GM19240 (cell line): ENCODE measurements at regions not wholly inside any gene's neighbourhood (a gene's known extent, or its start where the extent isn't known, plus 50 kb on each side); places are given as distances from the start of the nearest gene placed in this dataset.

Experiments
- DNase-seq: peaks from one replicate; pipeline ENCODE4 v3.0.0; 2011; ENCODE audit warnings: low spot score; ENCODE audit not compliant: insufficient read length

DNA sequence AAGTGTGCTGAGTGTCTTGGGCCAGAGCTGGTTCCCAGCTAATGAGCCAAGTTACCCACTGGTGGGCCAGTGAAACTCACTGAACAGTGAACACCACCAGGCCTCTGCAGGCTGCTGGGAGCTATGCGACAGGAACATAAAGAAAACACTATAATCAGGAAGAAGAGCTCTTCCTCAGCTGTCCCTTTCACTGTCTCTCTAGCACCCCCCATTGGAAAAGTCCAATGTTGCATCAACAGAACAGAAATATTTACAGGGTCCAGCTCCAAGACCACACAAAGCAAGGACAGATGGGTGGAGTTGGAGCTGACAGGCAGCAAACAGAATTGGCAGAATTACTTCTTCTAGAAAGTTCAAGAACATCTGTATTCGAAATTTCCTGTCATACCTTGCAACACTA lies 903.6 kb upstream of the TMEM132C start:
- no peak for DNase-seq

DNA sequence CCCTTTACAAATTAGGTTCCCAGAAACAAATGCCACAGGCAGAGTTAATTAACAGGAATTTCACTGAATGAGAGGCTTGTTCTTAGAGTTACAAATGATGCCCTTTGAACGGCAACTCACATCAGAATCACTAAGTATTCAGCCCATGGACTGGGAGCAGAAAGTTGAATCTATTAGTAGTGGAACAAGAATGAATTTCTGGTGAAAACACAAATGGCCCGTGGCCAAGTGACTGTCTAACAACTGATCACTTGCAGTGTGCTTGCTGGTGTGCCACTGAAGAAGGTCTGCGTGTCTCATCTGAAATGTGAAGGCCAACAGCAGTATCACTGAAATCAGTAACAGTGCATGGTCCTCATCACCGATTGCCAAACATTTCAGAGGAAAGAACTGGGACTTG lies 893.4 kb upstream of the TMEM132C start:
- DNase-seq: no peak

DNA sequence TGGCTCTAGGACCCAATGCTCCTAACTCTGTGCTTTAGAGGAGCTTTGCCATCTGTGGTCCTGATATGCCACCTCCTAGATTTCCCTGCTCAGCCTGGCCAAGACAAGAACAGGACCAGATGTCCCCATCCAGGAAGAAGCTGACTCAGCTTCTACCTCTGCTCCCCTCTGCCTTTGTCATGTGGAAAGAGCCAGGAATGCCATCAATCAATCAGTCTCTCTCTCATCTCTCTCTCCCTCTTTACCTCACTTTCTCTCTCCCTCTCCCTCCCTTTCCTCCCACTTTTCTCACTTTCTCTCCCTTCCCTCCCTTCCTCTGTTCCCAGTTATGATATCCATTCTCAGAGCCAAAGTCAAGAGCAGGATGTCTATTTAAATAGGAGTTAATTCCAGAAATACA lies 892.5 kb upstream of the TMEM132C start:
- no peak for DNase-seq

DNA sequence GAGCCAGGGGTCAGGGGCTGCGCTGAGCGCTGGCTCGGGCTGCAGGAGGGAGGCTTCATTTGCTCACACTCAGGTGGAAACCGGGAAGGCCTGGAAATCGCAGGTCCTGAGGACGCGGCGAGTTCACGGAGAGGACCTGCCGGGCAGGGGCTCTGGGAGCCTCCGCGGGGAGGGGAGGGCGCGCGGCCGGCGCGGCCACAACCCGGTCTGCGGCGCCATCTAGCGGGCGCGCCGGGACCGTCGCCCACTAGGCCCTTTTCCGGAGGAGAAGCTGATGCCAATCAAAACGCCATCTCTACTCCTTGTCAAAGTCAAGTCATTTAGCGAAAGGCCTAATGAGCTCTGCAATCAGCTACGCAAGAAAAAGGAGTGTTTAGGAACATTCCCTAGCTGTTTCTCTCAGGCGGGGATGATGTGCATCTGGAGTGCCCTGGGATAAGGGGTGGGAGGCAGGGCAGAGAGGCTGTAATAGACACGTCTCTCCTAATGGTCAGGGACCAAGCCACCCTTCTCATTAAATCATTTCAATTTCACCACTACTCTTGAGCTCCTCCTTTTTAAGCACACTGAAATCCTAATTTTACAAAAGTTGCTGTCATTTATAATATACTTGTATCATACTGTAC lies 885.8 kb upstream of the TMEM132C start:
- peak; percentile 8 for DNase-seq

DNA sequence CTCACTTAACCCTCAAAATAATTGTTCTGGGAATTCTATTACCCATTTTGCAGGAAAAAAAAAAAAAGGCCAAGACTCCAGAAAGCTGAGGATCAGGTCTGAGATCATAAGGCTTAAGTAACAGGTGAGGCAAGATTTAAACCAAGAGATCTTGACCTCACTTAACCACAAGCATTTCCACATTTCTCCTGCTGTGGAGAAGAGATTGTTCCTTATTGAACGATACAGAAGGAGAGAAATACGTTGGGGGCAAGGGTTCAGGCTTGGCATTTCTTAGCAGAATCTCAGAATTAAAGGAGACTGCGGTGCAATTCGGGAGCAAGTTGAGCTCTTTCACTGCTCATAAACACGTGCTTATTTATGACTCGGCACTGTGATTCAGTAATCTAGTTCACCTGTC lies 885.3 kb upstream of the TMEM132C start:
- no peak for DNase-seq

DNA sequence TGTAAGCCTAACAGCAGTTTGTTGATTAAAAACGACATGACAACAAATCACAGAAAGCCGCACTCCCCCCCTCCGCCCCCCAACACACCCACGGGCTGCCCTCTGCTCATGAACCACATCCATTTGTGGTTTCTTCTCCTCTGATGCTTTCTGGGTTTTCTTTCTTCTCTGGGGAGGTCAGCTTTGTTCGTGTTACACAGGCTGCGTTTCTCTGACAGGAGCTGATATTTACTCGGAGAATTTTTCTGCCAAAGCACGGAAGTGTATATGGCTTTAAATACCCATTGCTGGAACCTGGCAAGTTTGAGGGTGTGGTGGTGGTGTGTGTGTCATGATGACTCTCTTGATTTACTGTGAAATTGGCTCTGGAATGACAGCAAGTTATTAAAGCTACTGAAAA lies 883.7 kb upstream of the TMEM132C start:
- DNase-seq: no peak

DNA sequence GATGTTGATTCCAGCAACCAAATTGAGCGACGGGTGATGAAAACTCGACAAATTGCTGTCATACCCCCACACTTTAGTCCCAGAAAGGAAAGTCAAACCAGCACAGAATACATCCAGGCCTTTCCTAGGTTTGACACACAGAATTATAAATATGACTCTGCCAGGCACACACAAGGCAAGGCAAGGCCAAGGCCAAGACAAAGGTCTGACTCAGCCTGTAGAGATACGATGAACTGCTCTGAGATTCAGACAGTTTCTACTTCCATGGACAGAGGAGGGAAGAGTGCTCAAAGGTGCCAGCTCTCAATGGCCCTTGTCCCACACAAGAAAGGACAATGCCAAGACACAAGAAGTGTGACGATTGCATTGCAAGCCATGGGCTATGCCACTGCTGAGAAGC lies 880.2 kb upstream of the TMEM132C start:
- no peak for DNase-seq

DNA sequence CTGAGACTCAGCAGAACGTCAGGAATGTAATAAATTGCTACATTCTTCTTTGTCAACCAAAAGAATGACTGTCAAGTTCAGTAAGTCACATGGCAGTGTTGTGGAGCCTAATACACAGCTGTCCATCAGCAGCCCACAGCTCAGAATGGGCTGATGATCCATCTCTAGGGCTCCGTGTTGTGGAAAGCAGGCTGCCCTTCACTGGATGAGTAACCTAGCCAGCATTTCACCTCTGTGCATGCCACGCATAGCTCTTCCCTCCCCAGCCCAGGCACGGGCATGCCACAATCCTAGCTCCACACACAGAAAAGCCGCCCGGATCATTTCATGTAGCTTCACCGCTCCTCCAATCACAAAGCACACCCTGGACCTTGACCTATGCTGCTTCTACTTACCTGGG lies 878.0 kb upstream of the TMEM132C start:
- no peak for DNase-seq

DNA sequence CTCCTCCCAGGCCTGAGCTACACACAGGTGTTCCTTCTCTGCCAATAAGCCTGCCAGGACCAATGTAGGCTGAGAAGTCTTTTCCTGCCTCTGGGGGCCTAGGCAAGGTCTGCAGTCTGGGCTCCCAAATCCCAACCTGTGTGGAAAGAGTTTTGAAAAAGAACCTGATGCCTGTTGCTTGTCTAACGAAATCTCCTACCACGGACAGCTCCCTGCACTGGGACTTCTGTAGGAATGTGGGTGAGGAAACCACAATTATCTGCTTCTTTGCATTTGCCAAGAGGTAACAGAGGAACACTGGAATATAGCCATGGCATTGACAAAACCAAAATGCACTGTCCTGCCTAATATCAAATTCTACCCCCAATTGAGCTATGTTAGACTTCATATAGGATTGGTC lies 877.0 kb upstream of the TMEM132C start:
- DNase-seq: no peak

DNA sequence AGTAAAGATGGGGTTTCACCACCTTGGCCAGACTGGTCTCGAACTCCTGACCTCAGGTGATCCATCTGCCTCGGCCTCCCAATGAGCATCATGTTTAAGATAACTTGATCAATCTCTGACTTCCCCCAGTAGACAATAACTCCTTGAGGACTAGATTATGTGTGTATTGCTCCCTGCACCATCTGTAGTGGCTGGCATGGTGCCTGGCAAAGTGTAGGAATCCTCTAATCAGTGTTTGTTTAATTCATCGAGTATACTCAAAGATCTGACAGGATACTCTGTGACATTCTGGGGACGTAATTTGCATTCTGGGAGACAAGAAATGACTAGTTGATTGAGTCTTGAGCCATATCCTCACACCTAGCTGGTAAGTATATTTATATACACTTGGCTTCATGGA lies 873.5 kb upstream of the TMEM132C start:
- no peak for DNase-seq

DNA sequence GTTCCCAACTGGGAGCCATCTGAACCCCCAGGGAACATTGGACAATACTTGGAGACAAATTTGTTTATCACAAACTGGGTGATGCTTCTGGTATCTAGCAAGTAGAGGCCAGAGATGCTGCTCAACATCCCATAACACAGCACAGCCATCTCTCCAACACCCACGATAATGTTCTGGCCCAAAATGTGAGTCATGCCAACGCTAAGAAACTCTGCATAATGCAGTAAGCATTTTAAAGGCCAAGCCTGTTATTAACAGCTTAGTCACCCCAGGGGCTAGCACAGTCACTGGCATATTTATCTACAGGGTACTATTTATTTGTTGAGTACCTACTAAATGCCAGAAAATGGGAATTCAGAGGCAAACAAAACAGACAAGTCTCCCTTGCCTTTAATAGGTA lies 873.1 kb upstream of the TMEM132C start:
- no peak for DNase-seq

DNA sequence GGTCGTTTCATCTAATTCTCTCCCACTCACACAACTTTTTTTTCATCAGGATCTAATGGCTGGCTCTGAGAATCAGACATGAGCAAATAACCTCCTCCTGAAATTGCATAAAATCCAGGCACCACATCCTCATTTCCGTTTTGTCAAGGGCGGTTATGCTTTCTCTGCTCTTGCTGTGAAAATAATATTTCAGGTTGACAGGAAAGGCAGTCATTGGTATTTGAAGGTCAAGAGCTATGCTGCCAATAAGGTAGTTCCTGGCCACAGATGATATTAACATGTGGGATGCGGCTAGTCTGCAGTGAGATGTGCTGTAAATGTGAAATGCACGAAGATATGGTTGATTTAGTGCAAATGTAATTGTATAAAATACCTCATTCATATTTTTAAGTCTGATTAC lies 870.2 kb upstream of the TMEM132C start:
- DNase-seq: no peak

DNA sequence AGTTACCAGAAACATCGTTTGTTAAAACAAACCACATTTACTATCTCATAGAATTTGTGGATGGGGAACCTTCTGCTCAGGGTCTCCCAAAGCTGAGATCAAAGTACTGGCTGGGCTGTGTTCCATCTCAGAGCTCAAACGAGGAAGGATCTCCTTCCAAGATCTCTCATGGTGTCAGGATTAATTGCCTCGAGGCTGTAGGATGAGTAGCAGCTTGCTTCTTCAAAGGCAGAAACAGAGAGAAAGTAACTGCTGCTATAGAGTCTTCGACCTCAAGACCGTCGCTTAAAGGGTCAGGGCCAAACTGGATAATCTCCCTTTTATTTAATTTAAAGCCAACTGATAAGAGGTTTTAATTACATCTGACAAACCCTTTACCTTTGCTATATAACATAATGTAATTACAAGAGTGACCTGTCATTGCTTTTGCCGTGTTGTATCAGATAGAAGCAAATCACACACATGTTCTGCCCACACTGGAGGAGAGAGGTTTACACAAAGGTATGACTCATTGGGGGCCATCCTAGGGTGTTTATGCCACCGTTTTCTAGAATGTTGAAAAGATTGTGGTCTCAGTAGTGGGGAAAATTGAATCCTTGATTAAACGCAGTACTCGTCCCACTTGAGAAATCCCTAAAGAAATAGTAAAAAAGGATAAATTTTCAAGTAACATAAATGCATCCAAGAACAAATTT lies 868.8 kb upstream of the TMEM132C start:
- no peak for DNase-seq

DNA sequence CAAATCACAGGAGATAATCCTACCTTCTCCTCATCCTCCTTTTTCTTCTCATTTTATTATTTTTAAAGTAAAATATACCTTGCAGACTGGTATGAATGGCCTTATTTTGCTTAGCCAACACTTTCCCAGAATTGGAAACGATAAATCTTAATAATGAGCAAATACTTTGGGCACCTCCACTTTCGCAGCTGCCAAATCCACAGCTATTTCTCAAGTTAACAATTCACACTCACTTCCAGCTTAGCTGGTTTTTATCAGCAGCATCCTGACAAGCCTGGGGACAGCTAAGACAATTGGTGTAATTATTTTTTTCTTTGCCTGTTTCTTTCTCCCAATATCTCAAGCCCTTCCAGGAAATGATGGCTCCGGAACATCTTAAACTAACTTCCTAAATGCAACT lies 867.5 kb upstream of the TMEM132C start:
- no peak for DNase-seq

DNA sequence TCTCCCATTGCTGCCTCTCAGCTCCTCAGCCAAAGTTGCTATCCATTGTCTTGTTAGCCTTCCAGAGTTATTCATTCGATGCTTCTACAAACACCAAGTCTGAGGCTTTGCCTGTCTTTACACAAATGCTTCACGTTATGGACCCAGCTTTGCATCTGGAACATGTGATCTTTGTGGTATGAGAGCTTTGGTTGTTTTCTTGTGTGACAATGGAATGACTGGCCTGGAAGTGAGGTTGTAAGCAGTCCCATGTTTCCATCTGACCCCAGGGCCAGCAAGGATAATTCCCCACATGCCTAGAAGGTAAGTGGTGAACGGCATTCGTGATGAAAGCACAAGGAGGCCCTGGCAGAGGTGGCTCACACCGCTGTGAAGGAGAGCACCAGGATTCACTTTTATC lies 866.7 kb upstream of the TMEM132C start:
- DNase-seq: no peak

DNA sequence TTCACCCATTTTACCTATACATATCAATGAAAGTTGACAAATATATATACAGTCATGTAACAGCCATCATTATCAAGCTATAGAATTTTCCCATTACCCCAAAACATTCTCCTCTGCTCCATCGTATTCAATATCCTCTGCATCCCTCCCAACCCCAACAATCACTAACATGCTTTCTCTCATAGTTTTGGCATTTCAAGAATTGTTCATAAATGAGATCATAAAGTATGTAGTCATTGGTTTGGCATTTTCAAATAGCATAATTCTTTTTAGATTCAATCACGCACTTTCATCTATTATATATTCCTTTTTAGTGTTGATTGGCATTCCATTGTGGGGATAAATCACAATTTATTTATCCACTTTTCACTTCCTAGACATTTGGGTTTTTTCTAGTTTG lies 866.0 kb upstream of the TMEM132C start:
- no peak for DNase-seq

DNA sequence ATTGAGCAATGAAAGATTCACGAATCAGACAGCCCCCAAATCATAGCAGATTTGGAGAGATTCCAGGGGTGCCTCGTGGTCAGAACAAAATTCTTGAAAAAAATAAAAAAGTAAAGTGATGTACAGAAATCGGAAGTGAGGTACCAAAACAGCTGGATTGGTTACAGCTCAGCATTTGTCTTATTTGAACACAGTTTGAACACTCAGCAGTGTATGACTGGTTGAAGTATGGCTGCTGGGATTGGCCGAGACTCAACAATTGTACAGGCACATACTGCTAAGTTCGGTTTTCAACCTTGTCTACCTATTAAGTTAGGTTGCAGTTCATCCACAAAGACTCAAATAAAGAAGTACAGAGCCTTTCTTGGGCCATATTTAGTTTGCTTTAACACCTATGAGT lies 865.4 kb upstream of the TMEM132C start:
- no peak for DNase-seq

DNA sequence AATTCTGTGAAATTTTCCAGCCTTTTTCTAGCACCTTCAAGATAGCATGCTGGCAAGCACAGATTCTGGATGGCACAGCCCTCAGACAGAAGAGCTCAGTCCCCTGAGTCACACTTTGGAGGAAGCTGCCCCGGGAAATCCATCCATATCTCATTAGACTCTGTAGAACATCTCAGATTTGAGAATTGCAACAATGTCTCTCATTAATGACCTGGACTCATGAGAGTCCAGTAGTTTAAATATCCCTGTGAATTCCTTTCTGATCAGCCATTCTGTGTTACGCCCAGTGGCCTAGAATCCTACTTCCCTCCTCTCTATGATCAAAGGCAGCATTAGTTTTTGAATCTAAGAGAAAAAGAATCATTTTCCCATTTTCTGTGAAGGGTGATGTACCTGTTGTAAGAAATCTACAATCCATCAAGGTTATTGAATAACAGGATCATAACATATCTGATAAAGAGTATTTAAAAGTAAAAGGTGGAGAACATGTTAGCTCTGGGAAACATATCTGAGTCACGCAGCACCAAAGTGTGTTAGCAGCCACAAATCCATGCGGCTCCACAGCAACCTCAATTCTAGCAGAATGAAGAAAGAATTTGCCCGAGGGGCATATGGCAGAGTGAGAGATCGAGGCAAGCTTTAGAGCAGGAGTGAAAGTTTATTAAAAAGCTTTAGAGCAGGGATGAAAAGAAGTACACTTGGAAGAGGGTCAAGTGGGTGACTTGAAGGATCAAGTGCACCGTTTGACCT lies 855.6 kb upstream of the TMEM132C start:
- no peak for DNase-seq

DNA sequence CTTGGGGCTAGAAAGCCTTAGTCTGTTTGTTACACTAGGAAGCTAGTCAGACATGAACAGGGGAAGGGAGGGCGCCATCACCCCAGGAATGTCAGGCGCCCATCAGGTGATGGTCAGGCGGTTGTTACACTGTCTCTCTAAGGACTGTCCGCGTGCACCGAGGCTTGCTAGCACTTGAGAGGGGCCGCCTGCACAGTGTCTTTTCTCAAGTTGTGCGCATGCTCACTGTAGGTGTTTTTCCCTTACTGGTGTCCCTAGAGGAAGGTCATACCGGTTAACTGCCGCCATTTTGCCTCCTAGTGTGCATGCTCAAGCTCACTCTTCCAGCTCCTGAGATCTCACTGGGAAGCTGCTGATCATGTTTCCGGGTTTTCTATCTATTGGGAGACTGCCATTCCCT lies 855.0 kb upstream of the TMEM132C start:
- no peak for DNase-seq

DNA sequence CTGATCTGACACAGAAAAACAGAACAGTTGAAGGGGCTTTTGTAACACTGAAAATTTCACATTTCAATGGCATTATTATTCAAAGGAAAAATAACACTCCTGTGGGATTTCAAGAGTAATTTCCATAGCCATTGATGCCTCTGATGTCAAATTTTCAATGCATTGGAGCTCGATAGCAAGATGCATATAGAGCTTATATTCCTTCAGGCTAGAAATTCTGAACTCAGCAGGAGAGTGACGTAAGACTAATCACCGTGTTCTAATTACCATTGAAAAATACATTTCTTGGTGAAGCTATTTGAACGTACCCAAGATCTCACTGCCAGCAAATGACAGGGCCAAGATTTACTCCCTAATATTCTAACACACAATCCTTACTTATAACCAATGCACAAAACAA lies 854.1 kb upstream of the TMEM132C start:
- no peak for DNase-seq

DNA sequence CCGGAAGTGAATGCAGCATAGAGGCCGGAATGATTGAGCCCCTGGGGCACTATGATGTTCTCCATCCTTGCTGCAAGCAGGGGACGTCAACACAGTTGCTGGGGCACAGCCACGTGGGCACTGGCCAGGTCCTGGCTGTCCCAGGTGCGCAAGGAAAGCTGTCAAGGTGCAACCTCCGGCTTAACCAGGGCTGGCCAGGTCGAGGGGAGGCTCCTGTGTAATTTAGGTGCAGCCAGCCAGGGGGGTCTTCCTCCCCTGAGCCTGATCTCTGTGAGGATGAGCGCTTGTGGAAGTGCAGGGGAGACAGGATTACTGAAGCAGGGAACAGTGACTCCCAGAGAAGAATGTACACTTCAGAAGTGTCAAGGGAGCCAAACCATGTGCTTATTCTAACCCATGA lies 852.8 kb upstream of the TMEM132C start:
- DNase-seq: no peak

DNA sequence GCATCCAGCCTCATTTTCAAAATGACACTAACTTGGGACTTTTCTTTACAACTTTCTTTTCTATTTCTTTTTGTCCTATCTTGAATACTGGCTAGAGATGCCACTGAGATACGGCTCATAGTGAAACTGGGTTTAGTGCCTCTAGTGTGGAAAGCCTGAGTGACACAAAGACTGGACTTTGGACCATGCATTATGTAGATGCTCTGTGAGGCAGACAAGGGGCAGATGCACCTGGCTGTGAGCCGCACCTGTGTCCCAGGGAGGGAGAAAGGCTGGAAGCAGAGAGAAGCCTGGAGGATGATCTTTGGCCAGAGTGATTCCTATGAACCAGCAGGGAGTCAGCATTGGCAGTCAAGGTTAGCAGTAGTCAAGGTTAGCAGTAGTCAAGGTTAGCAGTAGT lies 852.3 kb upstream of the TMEM132C start:
- DNase-seq: no peak

DNA sequence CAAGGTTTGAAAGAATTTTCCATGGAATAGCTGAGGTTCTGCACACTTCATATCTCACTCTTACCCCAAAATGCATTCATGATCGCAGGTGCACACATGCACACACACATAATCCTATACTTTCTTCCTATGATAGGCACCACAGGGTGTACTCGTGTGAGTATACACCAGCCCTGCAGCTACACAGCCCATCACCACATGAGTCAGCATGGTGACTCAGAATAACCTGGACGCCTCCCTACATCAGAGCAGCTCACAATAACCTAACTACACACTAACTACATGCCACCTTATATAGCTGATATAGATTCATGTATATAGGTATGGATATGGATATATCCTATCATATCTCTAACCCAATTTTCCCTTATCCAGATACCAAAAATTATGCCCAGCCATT lies 850.2 kb upstream of the TMEM132C start:
- DNase-seq: no peak
